GM18951 (cell line): ENCODE measurements at regions not wholly inside any gene's neighbourhood (a gene's known extent, or its start where the extent isn't known, plus 50 kb on each side); places are given as distances from the start of the nearest gene placed in this dataset.

Experiments used
- POLR2A ChIP-seq: IDR thresholded peaks from 4 replicates; pipeline ENCODE4 v1.6.1; 2011; ENCODE audit warnings: mild to moderate bottlenecking; ENCODE audit not compliant: insufficient read length, insufficient read depth; ENCODE audit errors: extremely low read depth
- in situ Hi-C: fragments of 300-500 bp; cut with MboI; formaldehyde crosslinking; loops from one replicate; pipeline ENCODE4 v1.12.0; 2022; ENCODE audit warnings: low sequenced_read_pairs, mixed read lengths, inconsistent platforms; ENCODE audit not compliant: unreplicated experiment

GRCh38 chr5:117262572-117263131, 688.0 kb upstream of the SEMA6A start:
- in situ Hi-C loops: no loop called here
- TF ChIP-seq POLR2A: no peak

GRCh38 chr5:117261948-117262571, 687.4 kb upstream of the SEMA6A start:
- in situ Hi-C loops: no loop called here
- no peak for TF ChIP-seq POLR2A

- in situ Hi-C loops: no loop called here
- no peak for TF ChIP-seq POLR2A
These were observed 680.8 kb upstream of the SEMA6A start for GRCh38 chr5:117255211-117256027.

GRCh38 chr5:117252566-117252965, 677.9 kb upstream of the SEMA6A start:
- in situ Hi-C loops: no loop called here
- no peak for TF ChIP-seq POLR2A

GRCh38 chr5:117249086-117249815, 674.6 kb upstream of the SEMA6A start:
- no peak for TF ChIP-seq POLR2A
- in situ Hi-C loops: no loop called here

- in situ Hi-C loops: no loop called here
- no peak for TF ChIP-seq POLR2A
These were observed 671.8 kb upstream of the SEMA6A start for GRCh38 chr5:117246424-117246823.

GRCh38 chr5:117245130-117245529, 670.5 kb upstream of the SEMA6A start:
- TF ChIP-seq POLR2A: no peak
- in situ Hi-C loops: no loop called here

- TF ChIP-seq POLR2A: no peak
- in situ Hi-C loops: no loop called here
These were observed 667.4 kb upstream of the SEMA6A start for GRCh38 chr5:117242028-117242427.

- TF ChIP-seq POLR2A: no peak
- in situ Hi-C loops: no loop called here
These were observed 662.3 kb upstream of the SEMA6A start for GRCh38 chr5:117236941-117237340.

- in situ Hi-C loops: no loop called here
These were observed 661.2 kb upstream of the SEMA6A start for GRCh38 chr5:117235786-117236185.

GRCh38 chr5:117230375-117230774, 655.8 kb upstream of the SEMA6A start:
- in situ Hi-C loops: no loop called here
- TF ChIP-seq POLR2A: no peak

More at GRCh38 chr5:117235786-117236185, 661.2 kb upstream of the SEMA6A start:
- TF ChIP-seq POLR2A: no peak

- in situ Hi-C loops: no loop called here
- TF ChIP-seq POLR2A: no peak
These were observed 646.1 kb upstream of the SEMA6A start for GRCh38 chr5:117220730-117221129.

GRCh38 chr5:117218789-117219188, 644.2 kb upstream of the SEMA6A start:
- TF ChIP-seq POLR2A: no peak
- in situ Hi-C loops: no loop called here
